COLO829 (cell line): ENCODE measurements at regions not wholly inside any gene's neighbourhood (a gene's known extent, or its start where the extent isn't known, plus 50 kb on each side); places are given as distances from the start of the nearest gene placed in this dataset.

Experiments
- DNase-seq: peaks from one replicate; pipeline ENCODE4 v3.0.0; 2012; ENCODE audit warnings: low spot score

GRCh38 chr1:213724640-213725536 is 262.9 kb upstream of the PROX1 start:
- peak; percentile 94 for DNase-seq

GRCh38 chr1:213727853-213728592 is 259.8 kb upstream of the PROX1 start:
- no peak for DNase-seq

GRCh38 chr1:213728593-213729536 is 258.9 kb upstream of the PROX1 start:
- no peak for DNase-seq

- DNase-seq: no peak
These were observed 254.1 kb upstream of the PROX1 start for GRCh38 chr1:213733705-213734104.

DNA sequence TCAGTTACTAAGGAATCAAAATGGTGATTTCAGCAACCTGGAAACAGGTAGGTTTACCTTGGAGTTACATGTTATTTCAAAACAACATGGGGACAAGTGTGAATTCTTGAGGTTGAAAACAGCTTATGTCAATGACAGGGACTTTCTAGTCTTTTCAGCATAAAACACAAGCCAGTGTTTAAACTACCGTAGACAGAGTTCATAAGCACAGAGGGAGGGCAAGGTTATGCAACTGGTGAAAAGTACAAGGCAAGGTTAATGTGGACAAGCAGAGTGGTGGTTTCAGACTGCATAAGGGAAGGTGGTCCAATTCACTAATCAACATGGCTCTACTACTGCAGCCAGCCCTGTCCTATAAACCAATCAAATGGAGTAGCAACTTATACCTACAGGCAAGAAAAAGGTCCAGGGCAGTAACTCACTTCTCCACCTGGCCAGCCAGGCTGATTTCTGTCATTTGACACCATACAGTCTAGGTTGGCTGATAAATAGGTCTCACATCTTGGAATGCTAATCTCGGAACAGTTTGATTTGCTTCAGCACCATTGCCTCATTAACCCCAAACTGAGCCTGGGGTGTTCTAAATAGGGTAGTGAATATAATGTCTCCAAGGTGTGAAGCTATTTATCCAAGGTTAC is 250.3 kb upstream of the PROX1 start:
- no peak for DNase-seq

GRCh38 chr1:213738658-213739057 is 249.1 kb upstream of the PROX1 start:
- no peak for DNase-seq

GRCh38 chr1:213742992-213743391 is 244.8 kb upstream of the PROX1 start:
- DNase-seq: no peak

- DNase-seq: no peak
These were observed 243.0 kb upstream of the PROX1 start for GRCh38 chr1:213744780-213745179.

- no peak for DNase-seq
These were observed 242.3 kb upstream of the PROX1 start for GRCh38 chr1:213745451-213745850.

DNA sequence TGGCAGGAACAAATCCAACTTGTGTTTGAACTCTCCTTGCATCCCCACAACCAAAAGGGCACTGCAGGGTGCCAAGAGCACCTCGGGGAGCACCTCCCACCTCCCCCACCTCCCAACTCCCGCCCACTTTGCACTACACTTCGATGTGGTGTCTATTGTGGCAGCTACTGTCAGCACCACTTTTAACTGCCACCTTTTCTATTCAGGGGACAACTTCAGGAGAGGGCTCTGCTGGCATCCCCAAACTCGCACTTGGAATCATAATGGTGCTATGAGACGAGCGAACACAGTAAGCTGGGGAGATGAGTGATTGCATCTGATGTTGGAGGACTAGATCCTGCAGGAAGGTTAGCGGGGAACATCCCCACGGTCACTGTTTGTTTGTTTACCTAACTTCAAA is 238.2 kb upstream of the PROX1 start:
- no peak for DNase-seq

DNA sequence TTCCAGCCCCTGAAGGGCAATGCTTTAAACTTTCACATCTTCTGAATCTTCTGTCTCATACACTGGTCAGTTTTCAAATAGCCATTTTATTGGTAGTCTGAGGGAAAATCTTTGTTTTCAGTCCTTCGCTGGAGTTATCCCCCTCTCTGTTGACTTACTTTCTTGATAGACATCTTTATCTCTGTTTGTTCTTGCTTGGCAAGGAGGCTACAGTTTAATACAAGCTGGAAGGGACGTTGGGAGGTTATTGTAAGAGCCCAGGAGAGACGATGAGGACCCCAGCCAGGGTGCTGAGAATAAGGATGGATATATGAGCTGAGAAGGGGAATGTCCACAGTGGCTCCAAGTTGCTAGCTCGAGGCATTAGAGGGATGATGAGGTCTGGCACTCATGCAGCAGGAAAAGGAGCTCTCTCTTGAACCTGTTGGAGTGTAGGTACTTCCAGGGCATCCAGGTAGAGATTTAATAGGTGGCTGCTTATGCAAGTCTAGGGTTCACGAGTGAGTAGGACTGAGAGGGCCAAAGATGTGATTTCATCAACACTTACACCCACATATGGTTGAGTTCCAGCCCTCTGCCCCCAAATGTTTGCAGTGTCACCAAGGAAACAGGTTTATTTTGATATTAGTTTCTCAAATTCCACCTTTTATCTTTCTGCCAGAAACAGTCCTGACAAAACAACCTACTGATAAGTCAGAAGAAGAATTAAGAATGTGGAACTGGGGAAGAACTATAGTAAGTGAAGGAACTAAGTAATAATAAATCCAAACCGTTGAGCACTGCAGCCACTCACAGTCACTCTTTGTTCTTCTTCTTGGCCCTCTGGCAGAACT is 237.3 kb upstream of the PROX1 start:
- DNase-seq: no peak

GRCh38 chr1:213751064-213751397 is 236.7 kb upstream of the PROX1 start:
- DNase-seq: no peak

DNA sequence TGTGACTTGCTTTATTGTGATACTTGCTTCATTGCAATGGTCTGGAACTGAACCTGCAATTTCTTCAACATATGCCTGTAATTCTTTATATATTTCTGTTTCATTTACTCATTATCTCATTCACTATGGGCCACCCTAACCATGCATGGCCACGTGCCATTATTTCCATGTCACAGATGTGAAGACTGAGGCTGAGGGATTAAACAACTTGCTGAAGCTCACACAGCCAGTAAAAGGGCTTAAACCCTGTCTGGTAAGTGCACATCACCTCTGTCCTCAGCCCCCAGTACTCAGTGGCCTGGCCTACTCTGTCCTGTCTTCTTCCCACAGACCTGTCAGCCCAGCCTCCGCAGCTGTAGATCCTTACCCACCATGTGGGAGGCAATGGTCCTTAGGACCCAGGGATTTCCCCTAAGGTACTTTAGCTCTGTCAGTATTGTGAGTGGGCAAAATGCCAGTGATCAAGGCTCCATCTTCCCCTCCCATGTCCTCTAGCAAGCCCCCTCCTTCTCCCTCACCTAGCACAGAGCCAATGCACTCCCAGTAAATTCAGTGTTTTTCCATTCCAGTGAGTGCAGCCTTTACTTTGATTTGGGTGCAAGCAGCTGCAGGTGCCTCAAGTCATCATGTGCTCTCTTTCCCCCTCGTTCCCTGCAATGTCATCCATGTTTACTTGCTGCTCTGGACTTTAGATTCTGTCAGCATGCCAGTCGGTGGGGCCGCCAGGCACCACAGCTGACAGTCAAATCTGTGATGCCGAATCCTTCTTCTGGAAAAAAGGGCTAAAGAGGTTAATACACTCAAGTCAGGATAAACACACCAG is 228.2 kb upstream of the PROX1 start:
- DNase-seq: no peak

GRCh38 chr1:213761845-213762407 is 225.8 kb upstream of the PROX1 start:
- no peak for DNase-seq

GRCh38 chr1:213767683-213768082 is 220.1 kb upstream of the PROX1 start:
- DNase-seq: no peak

DNA sequence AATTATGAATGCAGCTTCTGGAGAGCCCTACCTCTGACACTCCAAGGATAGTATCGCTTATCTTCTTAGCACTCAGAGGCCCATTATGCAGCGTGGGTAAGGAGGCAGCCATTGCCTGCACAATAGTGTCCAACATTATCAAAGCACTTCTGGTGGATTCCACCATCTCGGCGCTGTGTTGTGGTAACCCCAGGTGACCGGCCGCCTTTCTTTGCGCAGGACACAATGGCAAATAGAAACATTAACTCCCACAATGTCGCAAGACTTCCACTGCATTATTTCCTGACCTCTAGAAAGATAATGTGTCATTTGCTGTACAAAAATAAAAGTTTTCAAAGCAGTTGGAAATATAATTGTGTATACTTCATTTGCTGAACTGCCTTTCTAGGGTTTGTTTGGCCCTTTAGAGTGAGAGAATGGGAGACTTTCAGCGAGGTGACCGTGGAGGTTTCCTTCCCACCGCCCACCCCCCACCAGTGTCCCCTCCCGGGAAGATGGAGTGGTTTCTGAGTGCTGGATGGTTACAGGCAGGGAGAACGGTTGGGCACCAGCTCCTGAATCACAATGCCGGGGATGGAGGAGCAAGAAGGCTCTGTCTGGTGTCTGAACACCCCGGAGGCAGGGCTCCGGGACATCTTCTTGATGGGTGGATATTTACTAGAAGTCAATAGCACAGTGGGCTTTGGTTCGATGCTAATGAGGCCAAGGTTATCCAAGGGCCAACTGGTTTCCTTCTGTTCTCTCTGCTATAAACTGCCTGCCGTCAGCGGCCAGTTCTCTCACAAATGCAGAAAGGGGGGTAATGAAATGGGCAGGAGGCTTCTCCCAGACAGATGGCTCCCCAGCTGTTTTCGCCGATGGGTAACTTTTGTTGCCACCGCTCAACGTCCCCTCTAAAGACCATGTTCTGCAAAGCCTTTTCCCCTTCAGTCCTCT is 215.4 kb upstream of the PROX1 start:
- DNase-seq: no peak

DNA sequence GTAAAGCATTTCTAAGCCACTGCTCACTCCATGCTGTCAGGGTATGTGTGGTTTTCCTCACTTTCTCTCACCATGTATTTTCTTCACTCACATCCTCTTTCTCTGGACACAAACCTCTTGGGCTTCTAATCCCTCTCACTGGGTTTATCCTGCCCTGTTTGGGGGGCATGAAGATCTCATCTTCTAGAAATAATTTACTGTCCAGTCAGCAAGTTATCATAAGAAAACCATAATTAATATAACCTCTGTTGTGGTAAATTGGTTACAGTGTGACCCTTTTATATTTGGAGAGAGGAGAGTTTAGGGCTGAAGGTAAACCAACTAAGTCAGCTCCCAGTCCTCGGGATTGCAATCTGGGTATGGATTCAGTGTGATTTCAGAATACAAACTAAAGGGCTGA is 213.8 kb upstream of the PROX1 start:
- no peak for DNase-seq

- DNase-seq: no peak
These were observed 210.8 kb upstream of the PROX1 start for GRCh38 chr1:213776969-213777368.

GRCh38 chr1:213779228-213779627 is 208.5 kb upstream of the PROX1 start:
- DNase-seq: no peak
